H1 (cell line): ENCODE measurements at regions not wholly inside any gene's neighbourhood (a gene's known extent, or its start where the extent isn't known, plus 50 kb on each side); places are given as distances from the start of the nearest gene placed in this dataset.

Experiments
- CTCF ChIA-PET: fragments of 300-600 bp; sonication (Branson Sonifier 250); formaldehyde crosslinking; loops from one replicate; lab custom pipeline; 2021; ENCODE audit not compliant: partially characterized antibody; lab: Charles Lee
- POLR2A ChIA-PET: fragments of 300-600 bp; sonication (Branson Sonifier 250); formaldehyde crosslinking; loops from one replicate; lab custom pipeline; 2021; ENCODE audit warnings: inconsistent platforms; ENCODE audit not compliant: partially characterized antibody; lab: Charles Lee
- DNase-seq, 2 experiments: peaks; one replicate each; pipeline versions ENCODE4 v3.0.0 to v3.0.0-alpha.2; 2010 to 2022; ENCODE audit warnings: low spot score in 2 of 2, low read depth in 1 of 2, mixed read lengths in 1 of 2
- FAIRE-seq: peaks from 2 replicates; lab custom pipeline; 2011; peaks lifted over from hg19 to GRCh38; lab: Jason Lieb, UNC
- H2AFZ ChIP-seq: 2 replicates; pipeline ENCODE4 v1.8.1; 2012; ENCODE audit warnings: low read length, inconsistent platforms
- H2AK5ac ChIP-seq: 2 replicates; pipeline ENCODE4 v1.6.1; 2013; ENCODE audit warnings: low read depth, low read length
- H2BK120ac ChIP-seq: replicated peaks from 2 replicates; pipeline ENCODE3; 2013; ENCODE audit warnings: low read depth, low read length, inconsistent platforms
- H2BK12ac ChIP-seq: 2 replicates; pipeline ENCODE4 v1.6.1; 2013; ENCODE audit warnings: low read depth, low read length
- H2BK15ac ChIP-seq: 2 replicates; pipeline ENCODE4 v1.6.1; 2013; ENCODE audit warnings: low read length
- H2BK20ac ChIP-seq: 2 replicates; pipeline ENCODE4 v1.6.1; 2013; ENCODE audit warnings: low read length
- H2BK5ac ChIP-seq: 2 replicates; pipeline ENCODE4 v1.6.1; 2013; ENCODE audit warnings: low read depth, low read length
- H3K14ac ChIP-seq: 2 replicates; pipeline ENCODE4 v1.6.1; 2013; ENCODE audit warnings: inconsistent platforms; ENCODE audit not compliant: insufficient read length
- H3K18ac ChIP-seq: 2 replicates; pipeline ENCODE4 v1.6.1; 2013; ENCODE audit warnings: low read length; ENCODE audit errors: extremely low read depth
- H3K23ac ChIP-seq: 2 replicates; pipeline ENCODE4 v1.6.1; 2013; ENCODE audit warnings: inconsistent platforms; ENCODE audit not compliant: insufficient read length
- H3K23me2 ChIP-seq: 2 replicates; pipeline ENCODE4 v1.6.1; 2013; ENCODE audit warnings: low read depth, low read length
- H3K27ac ChIP-seq: 2 replicates; pipeline ENCODE4 v1.6.1; 2011; ENCODE audit warnings: low read depth, low read length, inconsistent platforms
- H3K27me3 ChIP-seq, 4 experiments: replicated peaks in 1 of 4; 1 replicate in 1 of 4; 2 replicates in 3 of 4; pipeline versions ENCODE4 v1.6.1 to v1.8.1; 2011 to 2013; ENCODE audit warnings: low read length in 3 of 4, mild to moderate bottlenecking in 3 of 4, inconsistent platforms in 2 of 4, mixed read lengths in 2 of 4, moderate library complexity in 1 of 4; ENCODE audit not compliant: control insufficient read depth in 3 of 4, insufficient read depth in 3 of 4; ENCODE audit errors: extremely low read depth in 1 of 4
- H3K36me3 ChIP-seq, 4 experiments: 2 replicates each; pipeline versions ENCODE4 v1.6.1 to v1.8.1; 2011 to 2013; ENCODE audit warnings: mild to moderate bottlenecking in 4 of 4, low read length in 3 of 4, moderate library complexity in 2 of 4, control low read depth in 1 of 4, inconsistent platforms in 1 of 4; ENCODE audit not compliant: insufficient read depth in 4 of 4, control insufficient read depth in 2 of 4
- H3K4ac ChIP-seq: replicated peaks from 2 replicates; pipeline ENCODE3; 2013; ENCODE audit warnings: low read length, low read depth, mixed read lengths, inconsistent platforms; ENCODE audit not compliant: insufficient read length
- H3K4me1 ChIP-seq, 4 experiments: replicated peaks in 1 of 4; 1 replicate in 1 of 4; 2 replicates in 3 of 4; pipeline versions ENCODE4 v1.6.1 to v1.8.1; 2011 to 2013; ENCODE audit warnings: low read length in 3 of 4, inconsistent platforms in 2 of 4, mixed read lengths in 1 of 4; ENCODE audit not compliant: insufficient read depth in 4 of 4, control insufficient read depth in 3 of 4
- H3K4me2 ChIP-seq, 2 experiments: 2 replicates each; pipeline versions ENCODE4 v1.6.1 to v1.8.1; 2011 to 2013; ENCODE audit warnings: low read depth in 2 of 2, low read length in 2 of 2, control low read depth in 1 of 2, inconsistent platforms in 1 of 2, mild to moderate bottlenecking in 1 of 2; ENCODE audit not compliant: insufficient read depth in 1 of 2
- H3K4me3 ChIP-seq, 4 experiments: fragments of 200-600, 300-600 bp in 1 of 4; sonication (generic), shearing (Covaris generic), sonication (Bioruptor Twin) in 1 of 4; 2 replicates each; pipeline versions ENCODE4 v1.5.1 to v1.8.1; 2011 to 2016; ENCODE audit warnings: low read length in 4 of 4, low read depth in 3 of 4, control low read depth in 2 of 4, inconsistent platforms in 2 of 4, mild to moderate bottlenecking in 2 of 4, mixed read lengths in 1 of 4, moderate library complexity in 1 of 4; ENCODE audit not compliant: insufficient read depth in 2 of 4; ENCODE audit errors: extremely low read depth in 1 of 4
- H3K56ac ChIP-seq: replicated peaks from 2 replicates; pipeline ENCODE3; 2013; ENCODE audit warnings: low read depth, mild to moderate bottlenecking, mixed read lengths, low read length, inconsistent platforms; ENCODE audit not compliant: insufficient read length
- H3K79me1 ChIP-seq: 2 replicates; pipeline ENCODE4 v1.6.1; 2013; ENCODE audit warnings: low read depth, low read length, control low read depth
- H3K79me2 ChIP-seq, 2 experiments: 2 replicates each; pipeline versions ENCODE4 v1.6.1 to v1.8.1; 2012 to 2013; ENCODE audit warnings: low read length in 2 of 2, mild to moderate bottlenecking in 2 of 2, inconsistent platforms in 1 of 2; ENCODE audit not compliant: insufficient read depth in 2 of 2, control insufficient read depth in 1 of 2
- H3K9ac ChIP-seq, 4 experiments: replicated peaks in 1 of 4; 1 replicate in 1 of 4; 2 replicates in 3 of 4; pipeline versions ENCODE4 v1.6.1 to v1.8.1; 2011 to 2013; ENCODE audit warnings: low read depth in 3 of 4, low read length in 3 of 4, control low read depth in 2 of 4, mild to moderate bottlenecking in 2 of 4, moderate library complexity in 2 of 4, inconsistent platforms in 1 of 4; ENCODE audit errors: extremely low read depth in 1 of 4
- H3K9me3 ChIP-seq, 2 experiments: 2 replicates each; pipeline versions ENCODE4 v1.6.1 to v1.8.1; 2012 to 2013; ENCODE audit warnings: mild to moderate bottlenecking in 2 of 2, moderate library complexity in 2 of 2, control low read depth in 1 of 2, inconsistent platforms in 1 of 2, low read depth in 1 of 2, low read length in 1 of 2, mixed read lengths in 1 of 2; ENCODE audit not compliant: insufficient read depth in 2 of 2
- H4K20me1 ChIP-seq, 2 experiments: replicated peaks in 1 of 2; 2 replicates each; pipeline versions ENCODE3 to v1.8.1; 2011 to 2013; ENCODE audit warnings: inconsistent platforms in 2 of 2, low read length in 2 of 2, mild to moderate bottlenecking in 1 of 2; ENCODE audit not compliant: insufficient read depth in 2 of 2, control insufficient read depth in 1 of 2
- H4K5ac ChIP-seq: 2 replicates; pipeline ENCODE4 v1.6.1; 2013; ENCODE audit warnings: low read length, low read depth, mixed read lengths, inconsistent platforms; ENCODE audit not compliant: insufficient read length
- H4K8ac ChIP-seq: 2 replicates; pipeline ENCODE4 v1.8.0; 2013; ENCODE audit warnings: mild to moderate bottlenecking, moderate library complexity, low read length, inconsistent platforms; ENCODE audit not compliant: insufficient read depth; ENCODE audit errors: extremely low read depth
- H4K91ac ChIP-seq: replicated peaks from 2 replicates; pipeline ENCODE3; 2013; ENCODE audit warnings: low read length, mixed read lengths, inconsistent platforms; ENCODE audit not compliant: insufficient read length
- BRCA1 ChIP-seq: IDR thresholded peaks from 2 replicates; pipeline ENCODE4 v1.6.1; 2012; ENCODE audit warnings: low read depth, low read length, improper control_type of control experiment
- CHD1 ChIP-seq: IDR thresholded peaks from 2 replicates; pipeline ENCODE4 v1.6.1; 2012; ENCODE audit warnings: low read depth, low read length, improper control_type of control experiment
- CTCF ChIP-seq, 3 experiments: IDR thresholded peaks; 1 replicate in 2 of 3; 2 replicates in 1 of 3; pipeline versions ENCODE4 v1.5.1 to v1.6.1; 2011; ENCODE audit warnings: low read length in 3 of 3, mild to moderate bottlenecking in 3 of 3, inconsistent platforms in 2 of 3, low read depth in 1 of 3, moderate library complexity in 1 of 3; ENCODE audit not compliant: insufficient read depth in 1 of 3; ENCODE audit errors: control extremely low read depth in 1 of 3
- FOSL1 ChIP-seq: IDR thresholded peaks from 2 replicates; pipeline ENCODE4 v1.6.1; 2011; ENCODE audit warnings: mild to moderate bottlenecking, low read depth, low read length, moderate library complexity; ENCODE audit not compliant: insufficient read depth
- HDAC2 ChIP-seq, 2 experiments: fragments of 300-600 bp in 1 of 2; sonication (generic) in 1 of 2; IDR thresholded peaks; 2 replicates each; pipeline ENCODE4 v1.6.1; 2011 to 2012; ENCODE audit warnings: low read depth in 2 of 2, low read length in 2 of 2, mild to moderate bottlenecking in 2 of 2, moderate library complexity in 2 of 2, borderline replicate concordance in 1 of 2, inconsistent platforms in 1 of 2
- KDM4A ChIP-seq: IDR thresholded peaks from one replicate; pipeline ENCODE4 v1.7.1; 2012; ENCODE audit warnings: low read depth, mild to moderate bottlenecking, moderate library complexity, low read length, inconsistent platforms; ENCODE audit not compliant: severe bottlenecking
- POLR2A ChIP-seq, 2 experiments: IDR thresholded peaks; 1 replicate in 1 of 2; 2 replicates in 1 of 2; pipeline ENCODE4 v1.6.1; 2011; ENCODE audit warnings: low read depth in 2 of 2, low read length in 2 of 2, mild to moderate bottlenecking in 2 of 2; ENCODE audit errors: control extremely low read depth in 1 of 2
- RXRA ChIP-seq: IDR thresholded peaks from 2 replicates; pipeline ENCODE4 v1.6.1; 2011; ENCODE audit warnings: low read depth, mild to moderate bottlenecking, low read length, moderate library complexity; ENCODE audit not compliant: insufficient read depth
- SIX5 ChIP-seq: IDR thresholded peaks from 2 replicates; pipeline ENCODE4 v1.6.1; 2011; ENCODE audit warnings: mild to moderate bottlenecking, low read depth, low read length
- TAF1 ChIP-seq: IDR thresholded peaks from 2 replicates; pipeline ENCODE4 v1.6.1; 2011; ENCODE audit warnings: mild to moderate bottlenecking, low read depth, low read length
- TBP ChIP-seq: IDR thresholded peaks from 2 replicates; pipeline ENCODE4 v1.6.1; 2011; ENCODE audit warnings: low read depth, low read length, improper control_type of control experiment
- TCF12 ChIP-seq: IDR thresholded peaks from 2 replicates; pipeline ENCODE4 v1.6.1; 2011; ENCODE audit warnings: low read depth, mild to moderate bottlenecking, low read length
- TEAD4 ChIP-seq: IDR thresholded peaks from 2 replicates; pipeline ENCODE4 v1.6.1; 2012; ENCODE audit warnings: low read depth, low read length, inconsistent platforms, mixed read lengths
- ZNF274 ChIP-seq: IDR thresholded peaks from 2 replicates; pipeline ENCODE4 v1.7.0; 2012; ENCODE audit warnings: low read length, borderline replicate concordance; ENCODE audit errors: extremely low read depth
- WGBS, 2 experiments: shearing (Covaris generic) in 1 of 2; methylation state at CpG; one replicate each; pipeline versions ENCODE4 v1.1.6 to v1.1.7; 2013 to 2015; ENCODE audit warnings: low lambda C conversion rate in 2 of 2, mixed read lengths in 2 of 2, inconsistent platforms in 1 of 2, low coverage in 1 of 2, missing lambda C conversion rate in 1 of 2; ENCODE audit not compliant: insufficient replicate concordance in 2 of 2, insufficient coverage in 1 of 2, insufficient read length in 1 of 2; ENCODE audit errors: extremely low coverage in 1 of 2, missing lambda C conversion rate in 1 of 2; 5-methylcytosine and 5-hydroxymethylcytosine counted together

- Histone ChIP-seq H2AK5ac (no peak overlapping the region), H4K91ac (no peak overlapping the region), H3K23me2 (no peaks in the 10 kb centered on the region), H3K4me2 (no peak overlapping the region), H3K27me3 (no peaks in the 10 kb centered on the region), H3K9me3 (no peaks in the 10 kb centered on the region), H3K4me1 (no peaks in the 10 kb centered on the region), H3K18ac (no peak overlapping the region), H4K20me1 (no peaks in the 10 kb centered on the region), H4K8ac (no peak overlapping the region), H2BK20ac (no peak overlapping the region), H3K79me2 (no peaks in the 10 kb centered on the region), H3K79me1 (no peaks in the 10 kb centered on the region), H4K5ac (no peak overlapping the region), H3K4ac (no peak overlapping the region), H3K9ac (no peak overlapping the region), H3K23ac (no peak overlapping the region), H3K4me3 (no peak overlapping the region), H3K14ac (no peak overlapping the region), H2BK5ac (no peak overlapping the region), H2BK15ac (no peak overlapping the region), H3K36me3 (no peaks in the 10 kb centered on the region), H2AFZ (no peak overlapping the region), H3K27ac (no peak overlapping the region), H2BK12ac (no peak overlapping the region), H3K56ac (no peak overlapping the region), H2BK120ac (no peak overlapping the region)
- 91% methylated on average over 3 of the region's 3 CpGs; no CpG with 5 or more reads in 1 of the 2 experiments for WGBS, 2 experiments
- no peak for FAIRE-seq
- CTCF ChIA-PET: no interaction called here
- DNase-seq: no peak
- POLR2A ChIA-PET: no interaction called here
- no peak for TF ChIP-seq HDAC2 (IDR thresholded peaks at IDR 0.05; ENCODE audit: borderline replicate concordance in 1 of 2, low read depth in 2 of 2, low read length in 2 of 2)
- no peak for TF ChIP-seq SIX5
- TF ChIP-seq TAF1: no peak
- TF ChIP-seq RXRA: no peak
- TF ChIP-seq KDM4A: no peak
- no peak for TF ChIP-seq TCF12
- TF ChIP-seq FOSL1: no peak
- no peak for TF ChIP-seq TEAD4
- TF ChIP-seq POLR2A (IDR thresholded peaks at IDR 0.05; ENCODE audit: control extremely low read depth in 1 of 2, low read depth in 2 of 2, low read length in 2 of 2): no peak
- TF ChIP-seq BRCA1: no peak
- TF ChIP-seq CHD1: no peak
- no peak for TF ChIP-seq CTCF (IDR thresholded peaks at IDR 0.05; ENCODE audit: control extremely low read depth in 1 of 3, insufficient read depth in 1 of 3, low read depth in 1 of 3, low read length in 3 of 3)
- no peak for TF ChIP-seq TBP
- TF ChIP-seq ZNF274: no peak
Measured at GRCh38 chr18:65548316-65548715, 202.5 kb upstream of the CDH7 start.
